NCI-H187 treated with DMSO at 0.1 percent for 48 hours (cell line): ENCODE measurements at regions not wholly inside any gene's neighbourhood (a gene's known extent, or its start where the extent isn't known, plus 50 kb on each side); places are given as distances from the start of the nearest gene placed in this dataset.

ENCODE experiments used
- DNase-seq: peaks from one replicate; lab custom pipeline; 2025; lab: John Stamatoyannopoulos, UW

DNA sequence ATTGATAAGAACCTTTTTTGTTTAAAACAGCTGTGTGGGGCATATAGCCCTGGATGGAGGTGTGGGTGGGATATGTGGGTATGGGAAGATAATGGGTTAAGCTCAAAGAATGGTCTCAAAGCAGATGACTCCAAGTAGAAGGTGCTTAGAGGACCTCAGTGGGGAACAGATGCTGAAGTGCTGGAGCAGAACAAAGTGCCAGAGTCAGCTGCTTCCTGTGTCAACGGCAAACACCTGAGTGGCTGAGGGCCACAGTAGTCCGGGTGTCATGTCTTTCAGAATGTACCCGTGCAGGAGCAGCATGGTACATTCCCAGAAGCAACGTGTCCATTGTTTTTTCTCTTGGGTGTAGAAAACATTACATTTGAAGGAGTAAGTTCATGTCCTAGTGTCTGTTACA, 210.6 kb downstream of the CCNG2 start:
- DNase-seq = no peak

DNA sequence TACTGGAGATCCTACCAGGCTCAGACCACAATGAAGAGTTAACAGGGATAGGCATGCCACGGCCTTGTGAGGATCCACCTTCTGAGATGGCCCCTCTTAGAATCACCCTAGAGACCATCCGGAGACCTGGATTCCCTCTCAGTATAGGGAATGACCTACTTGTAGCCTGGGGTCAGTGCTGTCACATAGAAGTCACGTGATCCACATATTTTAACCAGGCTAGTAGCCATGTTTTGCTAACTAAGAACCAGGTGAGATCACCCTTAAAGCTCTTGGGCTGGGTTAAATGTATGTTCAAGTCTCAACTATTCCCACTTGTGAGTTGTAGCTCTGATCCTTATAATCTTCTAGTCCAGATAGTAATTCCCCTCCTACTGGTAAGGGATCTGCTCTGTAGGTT, 215.4 kb downstream of the CCNG2 start:
- no peak for DNase-seq

- no peak for DNase-seq
Observed at GRCh38 chr4:77375866-77376607, 219.0 kb downstream of the CCNG2 start.

GRCh38 chr4:77376788-77377460, 219.9 kb downstream of the CCNG2 start:
- no peak for DNase-seq

GRCh38 chr4:77384094-77384493, 221.5 kb upstream of the CXCL13 start:
- DNase-seq = no peak

GRCh38 chr4:77385124-77385969, 220.3 kb upstream of the CXCL13 start:
- no peak for DNase-seq

GRCh38 chr4:77393996-77394395, 211.6 kb upstream of the CXCL13 start:
- no peak for DNase-seq

DNA sequence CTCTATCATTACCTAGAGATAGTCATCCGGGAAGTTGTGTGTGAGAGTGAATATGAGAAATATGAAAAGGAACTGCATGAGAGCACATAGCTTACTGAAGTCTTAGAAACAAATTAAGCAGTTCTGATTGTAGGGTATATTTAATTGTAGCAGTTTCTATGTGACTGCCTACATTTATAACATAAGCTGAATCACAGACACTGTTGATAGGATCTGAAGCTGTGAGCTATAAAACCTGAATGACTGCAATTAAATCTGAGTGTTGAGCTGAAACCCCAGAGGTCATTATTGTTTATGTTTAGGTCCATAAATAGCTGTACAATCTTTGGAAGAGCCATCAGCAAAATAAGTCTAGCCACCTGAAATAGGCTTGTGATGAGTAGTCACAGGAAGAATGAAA, 210.1 kb upstream of the CXCL13 start:
- DNase-seq = no peak

GRCh38 chr4:77398256-77398655, 207.4 kb upstream of the CXCL13 start:
- no peak for DNase-seq

DNA sequence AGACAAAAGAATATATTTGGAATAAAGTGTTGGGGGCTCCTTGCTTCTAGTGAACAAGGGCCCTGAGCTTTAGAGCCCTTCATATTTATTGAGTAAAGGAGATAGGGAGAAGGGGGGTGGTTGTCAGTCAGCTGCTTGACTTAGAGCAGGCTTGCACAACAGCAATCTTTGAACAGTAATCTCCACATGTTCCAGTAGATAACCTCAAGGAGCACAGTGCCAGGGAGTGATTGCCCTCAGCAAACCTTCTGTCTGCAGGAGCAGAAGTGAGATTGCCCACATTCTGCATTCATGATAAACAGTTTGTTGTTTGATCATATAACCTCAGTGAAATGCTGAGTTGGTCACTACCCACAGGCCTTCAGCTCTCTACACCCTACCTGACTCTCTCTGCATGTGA, 205.8 kb upstream of the CXCL13 start:
- DNase-seq = no peak

- DNase-seq = no peak
Observed at GRCh38 chr4:77413766-77414165, 191.9 kb upstream of the CXCL13 start.

- DNase-seq = no peak
Observed at GRCh38 chr4:77415689-77416088, 189.9 kb upstream of the CXCL13 start.

DNA sequence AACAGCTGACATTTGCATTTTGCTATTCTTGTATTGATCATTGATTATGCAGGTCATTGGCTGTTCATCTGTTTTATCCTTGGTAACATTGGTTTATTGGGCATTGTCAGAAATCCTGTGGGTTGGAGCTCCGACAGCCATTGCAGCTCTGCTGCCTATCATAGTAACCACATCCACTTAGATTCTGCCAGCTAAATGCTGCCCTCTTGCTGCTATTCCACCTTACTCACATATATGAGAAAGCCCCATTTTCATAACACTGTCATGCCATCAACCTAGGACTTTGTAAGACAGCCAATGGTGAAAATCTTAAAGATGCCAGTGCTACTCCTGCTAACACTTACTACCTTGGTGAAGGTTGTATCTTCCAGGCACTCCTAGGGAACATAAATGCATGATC, 187.3 kb upstream of the CXCL13 start:
- no peak for DNase-seq

DNA sequence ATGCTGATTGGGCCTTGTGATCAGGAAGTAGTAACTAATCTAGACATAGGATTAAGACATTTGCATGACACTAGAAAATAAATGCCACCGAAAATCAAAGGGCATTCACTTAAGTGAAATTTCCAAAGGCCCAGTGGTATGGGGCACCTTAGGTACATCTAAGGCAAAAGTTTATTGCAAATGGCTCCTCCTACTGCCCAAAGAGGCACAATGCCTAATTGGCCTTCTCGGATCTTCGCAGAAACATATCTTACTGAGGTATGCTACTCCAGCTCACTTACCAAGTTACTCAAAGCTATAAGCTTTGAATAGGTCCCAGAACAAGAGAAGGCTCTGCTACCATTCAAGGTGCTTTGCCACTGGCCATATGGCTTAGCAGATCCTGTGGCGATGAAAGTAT, 174.8 kb upstream of the CXCL13 start:
- DNase-seq = no peak

GRCh38 chr4:77431546-77431945, 174.1 kb upstream of the CXCL13 start:
- no peak for DNase-seq

- no peak for DNase-seq
Observed at GRCh38 chr4:77432717-77433417, 172.8 kb upstream of the CXCL13 start.

DNA sequence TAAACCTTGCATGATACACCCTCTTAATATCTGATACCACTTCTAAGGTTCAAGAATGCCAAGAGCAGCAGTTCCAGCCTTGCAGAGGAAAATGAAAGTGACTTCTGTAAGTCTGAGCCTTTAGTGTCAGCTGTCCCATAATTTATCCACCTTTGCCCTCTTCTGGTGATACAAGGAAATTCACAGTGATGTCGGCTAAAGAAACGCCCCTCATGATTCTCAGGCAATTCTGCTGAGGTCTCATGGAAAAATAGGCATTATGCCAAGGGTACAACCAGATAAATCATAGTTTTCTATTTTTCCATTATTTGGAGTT, 172.2 kb upstream of the CXCL13 start:
- DNase-seq = peak; percentile 8

GRCh38 chr4:77434299-77435092, 171.1 kb upstream of the CXCL13 start:
- DNase-seq = no peak

DNA sequence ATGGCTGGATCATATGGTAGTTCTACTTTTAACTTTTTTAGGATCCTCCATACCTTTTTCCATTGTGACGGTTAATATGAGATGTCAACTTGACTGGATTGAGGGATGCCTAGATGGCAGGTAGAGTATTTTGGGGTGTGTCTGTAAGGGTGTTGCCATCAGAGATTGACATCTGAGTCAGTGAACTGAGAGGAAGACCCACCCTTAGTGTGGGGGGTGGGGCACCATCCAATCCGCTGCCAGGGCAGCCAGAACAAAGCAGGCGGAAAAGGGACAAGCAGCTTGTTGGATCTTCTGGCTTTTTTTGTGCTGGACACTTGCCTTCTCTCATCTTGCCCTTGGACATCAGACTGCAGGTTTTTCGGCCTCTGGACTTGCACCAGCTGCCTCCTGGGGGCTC, 168.5 kb upstream of the CXCL13 start:
- no peak for DNase-seq

DNA sequence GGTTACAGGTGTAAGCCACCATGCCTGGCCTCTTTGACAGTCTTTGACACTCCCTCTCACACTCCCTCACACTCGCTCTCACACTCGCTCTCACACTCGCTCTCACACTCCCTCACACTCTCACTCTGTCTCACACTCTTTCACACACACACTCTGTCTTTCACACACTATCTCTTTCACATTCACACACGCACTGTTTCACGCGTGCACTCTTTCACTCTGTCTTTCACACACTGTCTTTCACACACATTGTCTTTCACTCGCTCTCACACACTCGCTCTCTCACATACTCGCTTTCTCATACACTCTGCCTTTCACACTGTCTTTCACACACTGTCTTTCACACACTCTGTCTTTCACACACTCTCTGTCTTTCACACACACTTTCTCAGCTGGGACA, 167.1 kb upstream of the CXCL13 start:
- no peak for DNase-seq

- no peak for DNase-seq
Observed at GRCh38 chr4:77443941-77444340, 161.7 kb upstream of the CXCL13 start.

DNA sequence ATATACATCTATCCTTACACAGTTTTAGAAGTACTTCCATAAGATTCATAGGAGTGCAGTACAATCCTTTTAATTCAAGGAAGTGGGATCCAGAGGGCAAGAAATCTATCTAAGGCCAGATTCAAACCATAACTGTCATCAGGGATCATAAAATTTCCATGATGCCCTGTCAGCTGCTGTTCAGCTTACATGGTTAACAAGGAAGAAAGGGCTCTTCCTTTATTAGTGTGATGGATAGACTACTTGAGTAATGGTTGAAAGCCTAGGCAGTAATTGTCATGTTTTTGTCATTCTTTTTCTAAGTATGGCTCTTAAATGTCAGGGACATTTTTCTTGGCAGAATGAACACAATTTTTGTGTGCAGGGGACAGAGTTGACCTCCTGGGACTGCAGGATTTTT, 159.8 kb upstream of the CXCL13 start:
- no peak for DNase-seq
